Uterus (tissue), 3 donors: ENCODE measurements at regions not wholly inside any gene's neighbourhood (a gene's known extent, or its start where the extent isn't known, plus 50 kb on each side); places are given as distances from the start of the nearest gene placed in this dataset.
"Not testable (repeated sequence)": the region's sequence is repeated elsewhere in the genome, so short reads cannot be mapped to it uniquely, and the experiment has no call there.

Experiments used
- DNase-seq, 2 donors: peaks; one replicate each; pipeline ENCODE4 v3.0.0-alpha.2; 2019 to 2020
- H3K27ac ChIP-seq, 2 donors: fragments of 200-600 bp; sonication (generic); 1 replicate in 1 of 2; 2 replicates in 1 of 2; pipeline ENCODE4 v1.5.1; 2016 to 2018
- H3K27me3 ChIP-seq, 2 donors: fragments of 200-600 bp; sonication (generic); one replicate each; pipeline ENCODE4 v1.5.1; 2018 to 2019; ENCODE audit warnings: control low read depth in 1 of 2
- H3K36me3 ChIP-seq, 2 donors: fragments of 200-600 bp; sonication (generic); one replicate each; pipeline ENCODE4 v1.5.1; 2019; ENCODE audit warnings: control low read depth in 1 of 2
- H3K4me1 ChIP-seq, 2 donors: fragments of 200-600 bp; sonication (generic); one replicate each; pipeline ENCODE4 v1.5.1; 2018 to 2019; ENCODE audit warnings: control low read depth in 1 of 2
- H3K4me3 ChIP-seq, 2 donors: fragments of 200-600 bp; sonication (generic); 1 replicate in 1 of 2; 2 replicates in 1 of 2; pipeline ENCODE4 v1.5.1; 2018 to 2019; ENCODE audit warnings: mild to moderate bottlenecking in 1 of 2
- H3K9me3 ChIP-seq, 2 donors: fragments of 200-600 bp; sonication (generic); one replicate each; pipeline ENCODE4 v1.5.1; 2019; ENCODE audit warnings: control low read depth in 1 of 2
- CTCF ChIP-seq, 4 experiments: fragments of 200-600 bp in 2 of 4; fragments of 450-650 bp in 2 of 4; sonication (generic) in 2 of 4; IDR thresholded peaks; one replicate each; pipeline ENCODE4 v1.5.1; 2016 to 2019; ENCODE audit warnings: antibody characterized with exemption in 4 of 4, mild to moderate bottlenecking in 2 of 4, moderate library complexity in 1 of 4
- POLR2A ChIP-seq, 2 donors: fragments of 450-650 bp; IDR thresholded peaks; one replicate each; pipeline ENCODE4 v1.6.1; 2016; ENCODE audit warnings: antibody characterized with exemption in 2 of 2, mild to moderate bottlenecking in 1 of 2, moderate library complexity in 1 of 2
- intact Hi-C: fragments of 100-400 bp; cut with DNase I; formaldehyde crosslinking; loops from one replicate; pipeline ENCODE4 v1.15.1; 2023; ENCODE audit warnings: low total_unique reads
- donor health status: DM: yes; HTN: yes; CAD: no.

- Histone ChIP-seq H3K27me3 (no peaks in the 10 kb centered on the region), H3K36me3 (no peaks in the 10 kb centered on the region), H3K4me1 (no peaks in the 10 kb centered on the region), H3K27ac (no peak overlapping the region), H3K4me3 (no peak overlapping the region), H3K9me3 (no peaks in the 10 kb centered on the region)
- TF ChIP-seq CTCF (IDR thresholded peaks at IDR 0.05) (no peak), POLR2A (IDR thresholded peaks at IDR 0.05) (no peak)
- no peak for DNase-seq
- intact Hi-C loops, result no loop called here
These were observed 85.2 kb downstream of the SPRY4 start for GRCh38 chr5:142239394-142240159.

- no peak overlapping the region for H3K4me3 ChIP-seq
- no peak for DNase-seq
- no peak overlapping the region for H3K27ac ChIP-seq
- intact Hi-C loops, result no loop called here
- H3K4me1 ChIP-seq, result no peaks in the 10 kb centered on the region
- TF ChIP-seq CTCF (IDR thresholded peaks at IDR 0.05) (no peak), POLR2A (IDR thresholded peaks at IDR 0.05) (no peak)
- H3K36me3 ChIP-seq, result no peaks in the 10 kb centered on the region
- no peaks in the 10 kb centered on the region for H3K9me3 ChIP-seq
- H3K27me3 ChIP-seq, result no peaks in the 10 kb centered on the region
These were observed 87.1 kb downstream of the SPRY4 start for GRCh38 chr5:142237707-142238106.

GRCh38 chr5:142236673-142237290, 88.0 kb downstream of the SPRY4 start:
- H3K4me1 ChIP-seq, H3K4me3 ChIP-seq, intact Hi-C loops, H3K27ac ChIP-seq, DNase-seq, H3K27me3 ChIP-seq, H3K36me3 ChIP-seq, H3K9me3 ChIP-seq: not testable (repeated sequence)

- intact Hi-C loops, result no loop called here
- TF ChIP-seq CTCF (IDR thresholded peaks at IDR 0.05) (no peak), POLR2A (IDR thresholded peaks at IDR 0.05) (no peak)
- no peak for DNase-seq
- Histone ChIP-seq H3K36me3 (no peaks in the 10 kb centered on the region), H3K9me3 (no peaks in the 10 kb centered on the region), H3K27me3 (no peaks in the 10 kb centered on the region), H3K4me1 (no peaks in the 10 kb centered on the region), H3K27ac (no peak overlapping the region), H3K4me3 (no peak overlapping the region)
These were observed 88.8 kb downstream of the SPRY4 start for GRCh38 chr5:142235870-142236672.

- intact Hi-C loops, result no loop called here
- no peak for TF ChIP-seq POLR2A (IDR thresholded peaks at IDR 0.05)
- TF ChIP-seq CTCF (IDR thresholded peaks at IDR 0.05), result no peak
These were observed 89.6 kb downstream of the SPRY4 start for GRCh38 chr5:142235050-142235797.

More at GRCh38 chr5:142235050-142235797, 89.6 kb downstream of the SPRY4 start:
- no peaks in the 10 kb centered on the region for H3K36me3 ChIP-seq
- no peaks in the 10 kb centered on the region for H3K4me1 ChIP-seq
- no peaks in the 10 kb centered on the region for H3K9me3 ChIP-seq
- H3K27me3 ChIP-seq, result no peaks in the 10 kb centered on the region
- no peak overlapping the region for H3K27ac ChIP-seq
- no peak overlapping the region for H3K4me3 ChIP-seq
- DNase-seq, result no peak
